LNCAP (cell line): ENCODE measurements at regions not wholly inside any gene's neighbourhood (a gene's known extent, or its start where the extent isn't known, plus 50 kb on each side); places are given as distances from the start of the nearest gene placed in this dataset.

Experiments
- TF ChIP-seq, protein P1 (sequence below): fragments of 450-650 bp; IDR thresholded peaks from 2 replicates; pipeline ENCODE4 v1.5.1; 2017; ENCODE audit warnings: mild to moderate bottlenecking

GRCh38 chr3:59549962-59550361, 500.1 kb upstream of the CFAP20DC start:
- TF ChIP-seq, protein P1, sequence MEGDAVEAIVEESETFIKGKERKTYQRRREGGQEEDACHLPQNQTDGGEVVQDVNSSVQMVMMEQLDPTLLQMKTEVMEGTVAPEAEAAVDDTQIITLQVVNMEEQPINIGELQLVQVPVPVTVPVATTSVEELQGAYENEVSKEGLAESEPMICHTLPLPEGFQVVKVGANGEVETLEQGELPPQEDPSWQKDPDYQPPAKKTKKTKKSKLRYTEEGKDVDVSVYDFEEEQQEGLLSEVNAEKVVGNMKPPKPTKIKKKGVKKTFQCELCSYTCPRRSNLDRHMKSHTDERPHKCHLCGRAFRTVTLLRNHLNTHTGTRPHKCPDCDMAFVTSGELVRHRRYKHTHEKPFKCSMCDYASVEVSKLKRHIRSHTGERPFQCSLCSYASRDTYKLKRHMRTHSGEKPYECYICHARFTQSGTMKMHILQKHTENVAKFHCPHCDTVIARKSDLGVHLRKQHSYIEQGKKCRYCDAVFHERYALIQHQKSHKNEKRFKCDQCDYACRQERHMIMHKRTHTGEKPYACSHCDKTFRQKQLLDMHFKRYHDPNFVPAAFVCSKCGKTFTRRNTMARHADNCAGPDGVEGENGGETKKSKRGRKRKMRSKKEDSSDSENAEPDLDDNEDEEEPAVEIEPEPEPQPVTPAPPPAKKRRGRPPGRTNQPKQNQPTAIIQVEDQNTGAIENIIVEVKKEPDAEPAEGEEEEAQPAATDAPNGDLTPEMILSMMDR: no peak

DNA sequence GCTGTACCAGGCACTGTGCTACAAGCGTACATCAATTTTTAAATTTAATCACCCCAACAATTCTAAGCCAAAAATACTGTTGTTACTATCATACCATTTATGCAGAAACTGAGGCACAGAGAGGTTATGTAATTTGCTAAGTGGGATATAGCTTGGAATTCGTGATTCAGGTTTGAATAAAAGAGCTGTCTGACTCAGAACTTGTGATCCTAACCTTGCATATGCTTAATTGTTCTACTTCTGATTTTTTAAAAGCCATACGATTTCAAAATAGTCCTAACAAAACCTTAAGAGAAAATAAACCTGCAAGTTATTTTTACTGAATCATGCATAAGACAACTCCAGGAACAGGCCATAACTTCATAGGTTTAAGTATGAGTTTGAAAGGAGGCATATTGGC, 498.0 kb upstream of the CFAP20DC start:
- TF ChIP-seq, protein P1: no peak

DNA sequence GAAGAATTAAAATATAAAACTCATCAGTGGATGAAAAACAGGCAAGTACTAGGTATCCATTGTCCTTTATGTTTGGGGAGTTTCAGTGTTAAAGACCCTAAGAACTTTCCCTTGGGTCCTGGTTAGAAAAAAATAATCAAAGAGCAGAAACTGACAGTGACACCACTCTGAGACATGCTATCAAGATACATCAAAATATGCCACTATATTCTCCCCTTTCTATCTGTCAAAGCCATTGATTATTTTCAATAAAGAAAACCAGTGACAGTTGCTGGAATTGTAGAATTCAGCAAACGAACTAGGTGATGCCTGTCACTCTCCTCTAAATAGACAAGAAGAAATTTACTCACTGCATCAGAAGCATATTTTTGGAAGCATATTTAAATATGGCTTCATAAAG, 496.7 kb upstream of the CFAP20DC start:
- TF ChIP-seq, protein P1: no peak

DNA sequence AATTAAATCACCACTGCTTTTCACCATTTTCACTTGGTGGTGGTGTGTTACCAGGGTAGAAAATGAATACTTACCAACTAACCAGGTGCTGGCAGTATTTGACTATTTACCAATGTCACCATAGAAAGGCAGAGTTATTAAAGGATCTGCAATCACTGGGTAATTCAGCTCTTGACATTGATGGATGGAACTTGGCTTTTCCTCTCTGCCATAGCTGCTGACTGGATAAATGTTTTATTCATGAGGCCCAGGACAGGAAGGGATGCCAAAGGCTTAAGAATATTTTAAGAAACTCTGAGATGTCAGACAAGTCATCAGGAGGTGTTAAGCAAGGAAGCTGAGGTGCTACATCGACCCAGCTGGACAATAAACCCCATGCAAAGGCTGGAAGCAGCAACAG, 495.5 kb upstream of the CFAP20DC start:
- TF ChIP-seq, protein P1: no peak

GRCh38 chr3:59542276-59542675, 492.5 kb upstream of the CFAP20DC start:
- TF ChIP-seq, protein P1: no peak

GRCh38 chr3:59540696-59541095, 490.9 kb upstream of the CFAP20DC start:
- TF ChIP-seq, protein P1: no peak

DNA sequence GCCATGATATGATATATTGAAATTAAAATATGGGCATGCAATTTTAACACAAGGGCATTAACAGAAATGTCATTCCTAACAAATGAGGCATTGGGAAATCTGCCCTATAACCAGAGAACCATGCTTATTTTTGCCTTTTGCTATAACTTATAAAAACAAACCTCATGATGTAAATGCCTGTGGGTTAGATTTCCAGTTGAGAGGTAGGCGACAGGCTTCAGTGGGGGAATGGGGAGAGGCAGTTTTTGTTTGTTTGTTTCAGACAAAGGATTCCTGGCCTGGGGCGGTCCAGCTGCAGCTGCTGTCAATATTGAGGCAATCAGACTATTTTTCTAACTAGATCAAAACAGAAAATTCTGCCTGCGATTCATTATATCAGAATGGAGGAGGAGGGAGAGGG, 490.4 kb upstream of the CFAP20DC start:
- TF ChIP-seq, protein P1: no peak

DNA sequence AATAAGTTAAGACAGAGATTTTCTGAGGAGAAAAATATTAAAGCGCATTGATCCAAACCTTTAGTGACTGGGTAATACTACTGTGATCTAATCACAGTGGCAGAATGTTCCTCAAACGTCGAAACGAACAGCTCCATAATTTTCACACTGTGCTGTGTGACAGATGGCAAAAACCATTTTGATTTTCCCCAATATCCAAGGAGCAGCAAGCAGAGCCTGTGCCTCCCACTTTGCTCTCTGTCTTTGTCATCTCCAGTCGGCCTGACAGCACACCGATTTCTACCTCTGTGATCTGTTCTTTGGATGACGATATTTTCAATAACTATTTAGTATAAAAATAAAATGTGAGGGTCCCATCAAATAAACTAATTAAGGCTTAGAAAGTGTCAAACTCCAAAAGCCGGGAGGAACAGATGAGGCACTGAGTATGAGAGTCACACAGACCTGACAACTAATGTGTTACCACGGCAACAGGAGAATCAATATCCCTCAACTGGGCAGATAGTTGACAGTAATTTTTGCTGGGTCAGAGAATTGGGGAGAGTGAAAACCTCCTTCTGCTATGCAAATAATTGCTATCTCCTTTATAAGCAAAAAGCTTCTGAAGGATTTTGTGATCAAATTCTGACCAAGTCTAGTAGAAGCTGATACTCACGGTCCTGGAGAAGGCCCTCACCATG, 489.1 kb upstream of the CFAP20DC start:
- TF ChIP-seq, protein P1: no peak
